ENCODE measurements at regions not wholly inside any gene's neighbourhood (a gene's known extent, or its start where the extent isn't known, plus 50 kb on each side); places are given as distances from the start of the nearest gene placed in this dataset.

GRCh38 chr2:71799013-71799575 lies 345.7 kb downstream of the DYSF start:
- no peak for TF ChIP-seq EZH2 (IDR thresholded peaks at IDR 0.05)
- no peak for TF ChIP-seq POLR2AphosphoS5 (IDR thresholded peaks at IDR 0.05; ENCODE audit: borderline replicate concordance, low read depth, low read length)
- no peak for TF ChIP-seq FOXP2 (optimal IDR thresholded peaks at IDR 0.05; ENCODE audit: control extremely low read depth, extremely low read length, insufficient read depth)
- no peak overlapping the region for H3K27ac ChIP-seq
- no peak overlapping the region for H3K4me3 ChIP-seq
- no peaks in the 10 kb centered on the region for H3K36me3 ChIP-seq (ENCODE audit: insufficient read depth, low read length)
- DNase-seq (ENCODE audit: low read depth, low spot score), result no peak
- no peak overlapping the region for H3K9ac ChIP-seq (ENCODE audit: insufficient read length)
- H3K9me3 ChIP-seq (ENCODE audit: low read depth, low read length), result no peaks in the 10 kb centered on the region

DNA sequence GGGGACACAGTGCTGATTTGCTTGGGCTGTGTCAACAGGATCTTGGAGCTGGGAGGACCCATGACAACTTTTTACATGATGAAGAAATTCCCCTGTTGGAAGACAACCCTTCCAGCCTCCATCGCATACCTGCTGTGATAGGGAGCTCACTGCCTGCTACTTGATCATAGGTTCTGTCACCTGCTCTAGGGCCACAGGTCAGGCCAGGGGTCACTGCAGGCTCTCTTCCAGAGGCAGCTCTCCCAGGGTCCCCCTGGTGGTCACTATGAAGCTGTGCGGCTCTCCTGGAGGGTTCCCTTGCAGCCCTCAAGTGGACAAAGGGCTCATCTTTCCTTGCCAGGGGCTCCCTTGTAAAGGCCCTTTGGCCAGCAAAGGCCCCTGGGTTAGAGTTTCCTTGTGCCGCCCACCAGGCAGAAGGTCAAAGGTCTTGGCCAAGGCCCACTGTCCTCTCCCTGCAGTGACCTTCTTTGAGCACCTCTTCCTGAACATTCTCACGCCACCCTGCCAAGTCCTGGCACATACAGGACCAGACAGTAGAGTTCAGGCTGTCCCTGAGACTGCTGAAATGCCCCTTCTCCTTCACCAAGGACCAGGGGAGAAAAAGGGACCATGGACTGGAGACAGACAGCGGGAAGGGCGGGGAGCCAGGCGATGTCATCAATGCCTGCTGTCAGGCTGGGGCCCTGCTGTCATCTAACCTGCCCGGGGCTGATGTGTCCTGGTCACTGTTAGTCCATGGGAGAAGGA lies 345.1 kb downstream of the DYSF start:
- H3K4me3 ChIP-seq, result no peak overlapping the region
- no peak overlapping the region for H3K9ac ChIP-seq (ENCODE audit: insufficient read length)
- no peaks in the 10 kb centered on the region for H3K36me3 ChIP-seq (ENCODE audit: insufficient read depth, low read length)
- TF ChIP-seq EZH2 (IDR thresholded peaks at IDR 0.05) (no peak), FOXP2 (optimal IDR thresholded peaks at IDR 0.05; ENCODE audit: control extremely low read depth, extremely low read length, insufficient read depth) (no peak), POLR2AphosphoS5 (IDR thresholded peaks at IDR 0.05; ENCODE audit: borderline replicate concordance, low read depth, low read length) (no peak)
- DNase-seq (ENCODE audit: low read depth, low spot score), result no peak
- H3K9me3 ChIP-seq (ENCODE audit: low read depth, low read length), result no peaks in the 10 kb centered on the region
- H3K27ac ChIP-seq, result no peak overlapping the region

DNA sequence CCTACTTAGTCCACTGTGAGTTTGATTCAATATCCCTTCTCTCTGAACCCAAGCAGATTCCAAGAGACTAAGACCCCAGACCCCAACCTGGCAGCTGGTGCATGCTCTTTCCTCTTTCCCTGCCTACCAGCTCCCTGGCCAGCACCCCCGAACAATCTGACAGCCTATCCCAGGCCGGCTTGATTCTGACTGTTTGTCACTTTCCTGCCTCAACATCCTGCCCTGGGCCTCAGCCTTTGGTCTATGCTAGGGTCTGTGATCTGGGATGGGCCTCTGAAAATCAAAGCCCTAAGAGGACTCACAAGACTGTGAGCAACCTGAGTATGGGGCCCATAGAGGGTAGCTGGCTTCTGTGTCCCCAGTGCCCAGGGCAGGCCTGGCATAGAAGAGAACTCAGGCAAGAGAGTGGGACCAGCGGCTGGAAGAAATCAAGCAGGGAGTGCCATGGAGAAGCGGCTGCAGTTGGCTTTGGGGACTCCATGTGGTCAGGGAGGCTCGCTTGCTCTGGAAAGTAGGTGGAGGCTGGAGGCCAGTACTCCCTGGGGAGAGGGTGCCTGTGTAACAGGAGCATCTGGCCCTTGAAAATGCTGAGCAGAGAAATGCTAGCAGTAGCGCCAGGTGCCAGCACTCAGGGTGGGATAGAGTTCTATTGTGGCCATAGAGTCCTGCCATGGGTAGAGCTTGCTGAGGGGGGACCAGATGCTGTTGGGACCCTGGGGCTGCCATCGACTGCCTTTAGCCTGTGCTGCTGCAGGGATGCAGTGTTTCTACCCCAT lies 343.9 kb downstream of the DYSF start:
- TF ChIP-seq EZH2 (IDR thresholded peaks at IDR 0.05) (no peak), POLR2AphosphoS5 (IDR thresholded peaks at IDR 0.05; ENCODE audit: borderline replicate concordance, low read depth, low read length) (no peak), FOXP2 (optimal IDR thresholded peaks at IDR 0.05; ENCODE audit: control extremely low read depth, extremely low read length, insufficient read depth) (no peak)

GRCh38 chr2:71796174-71796593 lies 342.8 kb downstream of the DYSF start:
- TF ChIP-seq POLR2AphosphoS5 (IDR thresholded peaks at IDR 0.05; ENCODE audit: borderline replicate concordance, low read depth, low read length), result no peak
- no peak for TF ChIP-seq EZH2 (IDR thresholded peaks at IDR 0.05)
- no peak for TF ChIP-seq FOXP2 (optimal IDR thresholded peaks at IDR 0.05; ENCODE audit: control extremely low read depth, extremely low read length, insufficient read depth)
- no peak overlapping the region for H3K27ac ChIP-seq
- no peak overlapping the region for H3K9ac ChIP-seq (ENCODE audit: insufficient read length)
- H3K9me3 ChIP-seq (ENCODE audit: low read depth, low read length), result no peaks in the 10 kb centered on the region
- H3K36me3 ChIP-seq (ENCODE audit: insufficient read depth, low read length), result no peaks in the 10 kb centered on the region
- DNase-seq (ENCODE audit: low read depth, low spot score), result no peak
- H3K4me3 ChIP-seq, result no peak overlapping the region

More for the DNA sequence above, 343.9 kb downstream of the DYSF start:
- Histone ChIP-seq H3K36me3 (ENCODE audit: insufficient read depth, low read length) (no peaks in the 10 kb centered on the region), H3K27ac (no peak overlapping the region), H3K4me3 (no peak overlapping the region), H3K9me3 (ENCODE audit: low read depth, low read length) (no peaks in the 10 kb centered on the region), H3K9ac (ENCODE audit: insufficient read length) (no peak overlapping the region)
- no peak for DNase-seq (ENCODE audit: low read depth, low spot score)

DNA sequence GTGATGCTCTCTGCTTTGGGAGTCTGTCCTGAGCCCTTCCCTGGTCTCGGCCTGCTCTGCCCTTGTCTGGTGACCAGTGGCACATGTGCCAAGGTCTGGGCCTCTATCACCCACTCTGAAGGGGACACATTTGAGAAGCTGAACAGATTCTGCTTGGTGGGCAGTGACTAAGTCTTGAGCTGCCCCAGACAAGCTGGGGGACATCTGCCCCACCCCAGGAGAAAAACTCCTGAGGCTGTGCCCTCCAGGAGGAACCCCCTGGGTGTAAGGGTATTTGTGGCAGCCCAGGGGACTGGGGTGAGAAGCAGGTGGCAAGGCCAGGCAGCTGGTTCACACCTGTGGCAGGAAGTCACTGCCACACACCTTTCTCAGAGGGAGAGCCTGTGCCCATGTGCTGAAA lies 342.1 kb downstream of the DYSF start:
- Histone ChIP-seq H3K4me3 (no peak overlapping the region), H3K27ac (no peak overlapping the region), H3K9ac (ENCODE audit: insufficient read length) (no peak overlapping the region), H3K36me3 (ENCODE audit: insufficient read depth, low read length) (no peaks in the 10 kb centered on the region), H3K9me3 (ENCODE audit: low read depth, low read length) (no peaks in the 10 kb centered on the region)
- DNase-seq (ENCODE audit: low read depth, low spot score), result no peak
- TF ChIP-seq FOXP2 (optimal IDR thresholded peaks at IDR 0.05; ENCODE audit: control extremely low read depth, extremely low read length, insufficient read depth) (no peak), POLR2AphosphoS5 (IDR thresholded peaks at IDR 0.05; ENCODE audit: borderline replicate concordance, low read depth, low read length) (no peak)

GRCh38 chr2:71794611-71795010 lies 341.2 kb downstream of the DYSF start:
- DNase-seq (ENCODE audit: low read depth, low spot score), result no peak
- H3K36me3 ChIP-seq (ENCODE audit: insufficient read depth, low read length), result no peaks in the 10 kb centered on the region
- TF ChIP-seq FOXP2 (optimal IDR thresholded peaks at IDR 0.05; ENCODE audit: control extremely low read depth, extremely low read length, insufficient read depth), result no peak
- no peak for TF ChIP-seq EZH2 (IDR thresholded peaks at IDR 0.05)
- TF ChIP-seq POLR2AphosphoS5 (IDR thresholded peaks at IDR 0.05; ENCODE audit: borderline replicate concordance, low read depth, low read length), result no peak

DNA sequence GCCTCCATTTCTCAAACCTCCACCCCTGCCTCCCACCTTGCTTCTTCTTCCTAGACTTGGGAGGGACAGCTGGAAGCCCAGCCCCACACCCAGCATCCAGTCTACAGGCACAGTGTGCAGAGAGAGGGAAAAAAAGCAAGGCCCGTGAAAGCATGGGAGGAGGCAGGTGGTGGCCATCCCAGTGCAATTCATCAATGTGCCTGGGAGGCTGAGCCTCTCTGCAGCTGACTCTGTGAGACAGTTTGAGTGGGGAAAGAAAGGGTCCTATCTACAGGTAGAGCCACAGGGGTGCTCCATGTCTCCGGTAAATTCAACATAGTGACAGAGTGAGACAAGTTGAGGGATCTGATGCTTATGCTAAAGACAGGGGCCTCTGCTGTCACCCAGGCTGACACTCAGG lies 340.6 kb downstream of the DYSF start:
- H3K4me3 ChIP-seq, result no peak overlapping the region
- TF ChIP-seq POLR2AphosphoS5 (IDR thresholded peaks at IDR 0.05; ENCODE audit: borderline replicate concordance, low read depth, low read length) (no peak), FOXP2 (optimal IDR thresholded peaks at IDR 0.05; ENCODE audit: control extremely low read depth, extremely low read length, insufficient read depth) (no peak), EZH2 (IDR thresholded peaks at IDR 0.05) (no peak)
- no peak for DNase-seq (ENCODE audit: low read depth, low spot score)
- no peak overlapping the region for H3K27ac ChIP-seq
- no peaks in the 10 kb centered on the region for H3K9me3 ChIP-seq (ENCODE audit: low read depth, low read length)
- H3K36me3 ChIP-seq (ENCODE audit: insufficient read depth, low read length), result no peaks in the 10 kb centered on the region
- H3K9ac ChIP-seq (ENCODE audit: insufficient read length), result no peak overlapping the region

More at GRCh38 chr2:71794611-71795010, 341.2 kb downstream of the DYSF start:
- H3K4me3 ChIP-seq, result no peak overlapping the region
- no peaks in the 10 kb centered on the region for H3K9me3 ChIP-seq (ENCODE audit: low read depth, low read length)
- H3K27ac ChIP-seq, result no peak overlapping the region
- H3K9ac ChIP-seq (ENCODE audit: insufficient read length), result no peak overlapping the region
